ENCODE measurements at regions not wholly inside any gene's neighbourhood (a gene's known extent, or its start where the extent isn't known, plus 50 kb on each side); places are given as distances from the start of the nearest gene placed in this dataset.
"Not testable (repeated sequence)": the region's sequence is repeated elsewhere in the genome, so short reads cannot be mapped to it uniquely, and the experiment has no call there.

DNA sequence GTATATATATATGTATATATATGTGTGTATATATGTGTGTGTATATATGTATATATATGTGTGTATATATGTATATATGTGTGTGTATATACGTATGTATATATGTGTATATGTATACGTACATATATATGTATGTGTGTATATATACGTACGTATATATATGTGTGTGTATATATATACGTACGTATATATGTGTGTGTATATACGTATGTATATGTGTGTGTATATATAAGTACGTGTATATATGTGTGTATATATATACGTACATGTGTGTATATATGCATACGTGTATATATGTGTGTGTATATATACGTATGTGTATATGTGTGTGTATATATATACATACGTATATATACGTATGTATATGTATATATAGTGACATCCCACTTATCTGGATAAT, 154.4 kb downstream of the CDRT15L2 start:
- no peak for DNase-seq (ENCODE audit: low spot score)

DNA sequence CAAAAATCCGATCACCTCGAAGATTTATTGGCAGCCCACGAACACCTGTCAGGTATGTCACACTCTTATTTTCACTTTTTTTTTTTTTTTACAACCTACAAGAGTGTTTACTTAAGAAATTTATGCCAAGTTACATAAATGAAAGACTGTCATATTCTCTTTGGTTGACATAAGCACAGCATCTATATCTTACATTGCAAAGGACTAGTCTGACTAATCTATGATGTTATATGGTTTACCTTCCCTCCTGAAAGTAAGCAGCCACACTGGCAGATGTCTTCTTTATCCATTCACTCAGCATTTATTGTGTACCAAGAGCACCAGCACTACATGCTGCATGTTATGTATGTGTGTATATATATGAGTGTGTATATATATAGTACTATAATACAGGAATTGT, 156.3 kb downstream of the CDRT15L2 start:
- DNase-seq (ENCODE audit: low spot score) = no peak

DNA sequence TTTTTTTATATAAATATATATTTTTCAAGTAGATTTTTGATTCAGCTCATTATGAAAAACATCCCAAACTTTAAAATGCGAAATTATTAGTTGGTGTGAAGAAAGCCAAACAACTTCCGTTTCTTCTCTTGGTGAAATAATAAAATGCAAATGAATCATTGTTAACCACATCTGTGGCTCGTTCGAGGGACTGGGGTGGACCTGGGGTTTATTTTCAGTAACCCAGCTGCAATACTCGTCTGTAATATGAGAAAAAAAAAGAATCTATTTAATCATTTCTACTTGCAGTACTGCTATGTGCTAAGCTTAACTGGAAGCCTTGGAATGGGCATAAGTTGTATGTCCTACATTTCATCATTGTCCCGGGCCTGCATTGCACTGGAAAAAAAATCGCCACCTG, 158.1 kb downstream of the CDRT15L2 start:
- not testable (repeated sequence) for DNase-seq (ENCODE audit: low spot score)

DNA sequence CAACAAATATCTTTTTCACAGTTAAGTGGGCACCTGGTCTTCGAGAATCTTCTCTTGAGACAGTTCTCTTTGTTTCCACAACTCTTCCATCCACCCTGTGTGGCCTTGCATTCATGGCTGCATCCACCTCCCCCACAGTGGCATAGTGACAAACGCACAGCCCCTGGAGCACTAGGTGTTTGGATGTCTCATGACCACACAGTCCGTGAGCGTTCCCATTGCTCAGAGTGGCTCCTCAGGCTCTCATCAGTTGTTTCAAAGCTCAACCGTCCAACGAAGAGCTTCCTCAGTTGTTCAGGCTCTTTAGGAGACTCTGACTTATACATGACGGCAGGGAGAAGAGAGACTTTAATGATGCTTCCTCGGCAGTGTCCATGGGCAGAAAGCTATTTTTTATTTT, 191.6 kb downstream of the CDRT15L2 start:
- no peak for DNase-seq (ENCODE audit: low spot score)

DNA sequence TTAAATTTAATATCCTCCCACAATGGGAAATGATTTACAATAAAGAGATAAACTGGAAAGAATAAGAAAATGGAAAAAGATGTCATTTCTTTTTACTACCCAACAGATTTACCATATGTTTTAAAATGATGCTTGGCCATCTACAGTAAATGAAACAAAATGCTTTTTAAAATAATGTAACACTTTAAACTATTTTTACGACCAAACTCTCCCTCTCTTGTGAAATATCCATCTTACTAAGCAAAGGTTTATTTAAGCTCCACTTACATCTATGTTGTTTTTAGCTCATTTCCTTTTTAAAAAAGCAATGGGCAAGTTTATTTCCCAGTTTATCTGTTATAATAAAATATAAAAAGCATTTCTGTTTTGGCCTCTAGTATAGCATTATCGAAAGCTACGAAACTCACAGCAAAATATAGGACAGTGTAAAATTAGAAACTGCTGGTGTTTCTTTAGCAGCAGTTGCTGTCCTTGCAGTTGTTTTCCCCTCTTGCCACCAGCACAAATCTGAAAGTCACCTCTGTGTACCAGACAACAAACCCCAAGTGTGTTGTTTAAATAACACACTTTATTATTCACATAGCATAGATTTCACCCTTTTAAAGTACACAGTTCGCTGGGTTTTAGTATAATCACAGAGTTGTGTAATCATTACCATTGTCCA, 195.1 kb downstream of the CDRT15L2 start:
- DNase-seq (ENCODE audit: low spot score) = no peak

DNA sequence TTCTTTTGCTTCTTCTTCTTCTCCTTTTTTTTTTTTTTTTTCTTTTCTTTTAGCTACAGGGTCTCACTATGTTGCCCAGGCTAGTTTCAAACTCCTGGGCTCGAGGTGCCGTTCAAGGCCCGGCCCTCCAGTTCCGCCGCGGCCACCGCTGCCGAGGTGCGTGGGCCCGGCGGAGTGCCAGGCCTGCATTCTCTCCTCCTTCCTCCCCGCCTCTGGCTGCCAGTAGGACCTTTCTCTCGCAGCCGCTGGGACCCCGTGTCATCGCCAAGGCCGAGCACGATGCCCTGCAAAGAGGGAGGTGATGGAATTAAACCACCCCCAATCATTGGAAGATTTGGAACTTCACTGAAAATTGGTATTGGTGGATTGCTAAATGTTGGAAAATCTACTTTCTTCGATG, 195.8 kb downstream of the CDRT15L2 start:
- no peak for DNase-seq (ENCODE audit: low spot score)

DNA sequence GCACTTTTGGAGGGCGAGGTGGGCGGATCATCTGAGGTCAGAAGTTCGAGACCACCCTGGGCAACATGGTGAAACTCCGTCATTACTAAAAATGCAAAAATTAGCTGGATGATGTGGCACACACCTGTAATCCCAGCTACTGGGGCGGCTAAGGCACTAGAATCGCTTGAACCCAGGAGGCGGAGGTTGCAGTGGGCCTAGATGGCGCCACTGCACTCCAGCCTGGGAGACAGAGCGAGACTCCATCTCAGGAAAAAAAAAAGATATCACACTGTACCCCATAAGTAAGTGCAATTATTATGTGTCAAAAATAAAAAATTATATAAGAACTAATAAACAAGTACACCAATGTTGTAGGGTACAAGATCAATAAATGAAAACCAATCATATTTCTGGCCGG, 200.0 kb downstream of the CDRT15L2 start:
- DNase-seq (ENCODE audit: low spot score) = no peak

DNA sequence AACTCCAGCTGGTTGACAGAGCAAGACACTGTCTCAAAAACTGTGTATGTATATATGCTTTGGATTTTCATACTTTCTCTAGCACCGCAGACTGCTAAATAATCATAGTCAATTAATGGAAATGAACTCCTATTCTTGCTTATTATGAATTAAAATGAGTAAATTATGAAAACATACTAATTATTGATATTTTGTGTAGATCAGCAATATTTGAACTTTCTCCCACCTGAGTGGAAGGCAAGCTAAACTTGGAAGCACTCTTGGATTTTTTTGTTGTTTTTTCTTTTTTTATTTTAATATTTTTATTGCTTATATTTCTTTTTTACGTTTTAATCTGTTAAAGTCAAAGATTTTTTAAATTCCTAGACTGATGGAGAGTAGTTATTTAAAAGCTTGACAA, 201.7 kb downstream of the CDRT15L2 start:
- no peak for DNase-seq (ENCODE audit: low spot score)

DNA sequence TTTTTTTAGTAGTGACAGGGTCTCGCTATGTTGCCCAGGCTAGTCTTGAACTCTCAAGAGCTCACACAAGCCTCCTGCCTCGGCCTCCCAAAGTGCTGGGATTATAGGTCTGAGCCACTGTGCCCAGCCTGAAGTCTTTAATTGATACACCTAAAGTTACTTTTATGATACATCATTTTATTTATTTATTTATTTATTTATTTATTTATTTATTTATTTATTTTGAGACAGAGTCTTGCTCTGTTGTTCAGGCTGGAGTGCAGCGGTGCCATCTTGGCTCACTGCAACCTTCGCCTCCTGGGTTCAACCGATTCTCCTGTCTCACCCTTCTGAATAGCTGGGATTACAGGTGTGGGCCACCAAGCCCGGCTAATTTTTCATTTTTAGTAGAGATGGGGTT, 202.3 kb downstream of the CDRT15L2 start:
- DNase-seq (ENCODE audit: low spot score) = not testable (repeated sequence)

DNA sequence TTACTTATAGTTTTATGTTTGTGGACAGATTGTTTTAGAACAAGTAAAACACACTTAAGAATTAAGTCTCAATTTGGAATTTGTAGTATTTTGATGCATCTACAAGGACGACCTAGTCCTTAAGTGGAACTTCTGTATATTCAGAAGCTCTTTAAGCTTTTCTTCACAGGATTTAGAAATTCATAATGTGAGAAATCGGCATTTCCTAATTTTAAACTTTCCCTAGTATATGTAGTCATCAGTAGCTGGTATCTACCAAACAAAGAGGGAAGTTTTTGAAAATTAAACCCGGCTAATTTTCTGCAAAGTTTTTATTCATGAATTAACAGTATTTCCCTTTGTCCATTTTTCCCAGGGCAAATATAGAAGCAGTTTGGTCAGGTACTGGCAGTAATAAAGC, 203.6 kb downstream of the CDRT15L2 start:
- no peak for DNase-seq (ENCODE audit: low spot score)

DNA sequence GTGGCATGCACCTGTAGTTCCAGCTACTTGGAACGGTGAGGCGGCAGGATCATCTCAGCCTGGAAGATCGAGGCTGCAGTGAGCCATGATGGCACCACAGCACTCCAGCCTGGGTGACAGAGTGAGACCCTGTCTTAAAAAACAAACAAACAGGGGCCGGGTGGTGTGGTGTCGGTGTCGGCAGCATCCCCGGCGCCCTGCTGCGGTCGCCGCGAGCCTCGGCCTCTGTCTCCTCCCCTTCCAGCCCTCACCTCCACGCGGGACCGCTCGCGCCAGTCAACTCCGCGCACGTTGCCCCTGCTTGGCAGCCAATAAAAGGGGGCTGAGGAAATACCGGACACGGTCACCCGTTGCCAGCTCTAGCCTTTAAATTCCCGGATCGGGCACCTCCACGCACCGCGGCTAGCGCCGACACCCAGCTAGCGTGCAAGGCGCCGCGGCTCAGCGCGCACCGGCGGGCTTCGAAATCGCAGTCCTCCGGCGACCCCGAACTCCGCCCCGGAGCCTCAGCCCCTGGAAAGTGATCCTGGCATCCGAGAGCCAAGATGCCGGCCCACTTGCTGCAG, 204.7 kb downstream of the CDRT15L2 start:
- no peak for DNase-seq (ENCODE audit: low spot score)

DNA sequence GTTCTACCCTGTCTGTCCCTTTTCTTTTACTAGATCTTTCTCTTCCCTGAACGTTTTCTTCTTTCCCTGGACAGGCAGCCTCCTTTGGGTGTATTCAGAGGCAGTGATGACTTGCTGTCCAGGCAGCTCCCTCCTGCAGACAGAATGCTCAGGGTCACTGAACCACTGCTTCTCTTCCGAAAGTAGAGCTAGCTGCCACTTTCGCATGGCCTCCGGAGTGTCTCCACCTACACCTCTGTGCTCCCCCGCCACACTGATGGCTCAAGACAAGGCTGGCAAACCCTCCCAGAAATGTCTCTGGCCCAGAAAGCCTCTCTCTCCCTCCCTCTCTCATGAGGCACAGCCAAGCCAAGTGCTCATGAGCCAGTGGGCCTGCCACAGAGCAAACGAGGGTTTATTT, 207.8 kb downstream of the CDRT15L2 start:
- DNase-seq (ENCODE audit: low spot score) = no peak

DNA sequence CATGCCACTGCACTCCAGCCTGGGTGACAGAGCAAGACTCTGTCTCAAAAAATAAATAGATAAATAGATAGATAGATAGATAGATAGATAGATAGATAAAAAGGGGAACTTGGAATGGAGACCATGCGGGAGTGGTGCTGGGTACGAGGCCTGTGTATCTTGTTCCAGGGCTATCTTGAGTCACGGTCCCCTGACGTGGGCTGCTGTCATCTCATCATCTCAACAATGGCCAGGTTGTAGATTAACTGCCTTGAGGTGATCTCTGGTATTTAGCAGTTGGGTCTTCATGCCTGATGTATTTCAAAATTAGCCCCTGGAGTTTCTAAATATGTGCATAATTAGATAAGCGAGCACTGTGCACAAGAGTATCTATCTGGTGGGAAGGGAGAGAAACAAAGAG, 212.1 kb downstream of the CDRT15L2 start:
- no peak for DNase-seq (ENCODE audit: low spot score)

DNA sequence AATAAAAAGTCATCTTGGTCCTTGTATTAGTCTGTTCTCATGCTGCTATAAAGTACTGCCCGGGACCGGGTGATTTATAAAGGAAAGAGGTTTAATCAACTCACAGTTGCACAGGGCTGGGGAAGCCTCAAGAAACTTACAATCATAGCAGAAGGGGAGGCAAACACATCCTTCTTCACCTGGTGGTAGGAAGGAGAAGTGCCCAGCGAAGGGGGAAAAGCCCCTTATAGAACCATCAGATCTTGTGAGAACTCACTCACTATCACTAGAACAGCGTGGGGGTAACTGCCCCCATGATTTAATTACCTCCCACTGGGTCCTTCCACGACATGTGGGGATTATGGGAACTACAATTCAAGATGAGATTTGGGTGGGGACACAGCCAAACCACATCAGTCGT, 215.0 kb downstream of the CDRT15L2 start:
- not testable (repeated sequence) for DNase-seq (ENCODE audit: low spot score)

DNA sequence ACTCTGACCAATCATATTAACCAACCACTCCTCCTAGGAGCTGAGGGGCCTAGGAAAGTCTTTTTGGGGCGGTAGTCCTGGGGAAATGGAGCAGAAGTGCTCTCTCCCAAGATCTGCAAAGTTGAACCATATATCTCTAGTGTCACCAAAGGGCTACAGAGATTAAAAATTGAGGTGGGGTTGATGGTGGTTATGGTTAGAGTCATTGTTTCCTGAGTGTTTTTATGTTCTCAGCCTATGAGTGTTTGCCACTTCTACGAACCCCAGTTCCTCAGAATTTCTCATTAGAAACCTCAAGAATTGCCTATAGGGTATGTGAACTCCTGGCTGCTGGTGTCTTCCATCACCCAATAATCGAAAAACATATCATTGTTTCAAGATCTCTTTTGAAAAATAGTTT, 217.8 kb downstream of the CDRT15L2 start:
- DNase-seq (ENCODE audit: low spot score) = no peak

DNA sequence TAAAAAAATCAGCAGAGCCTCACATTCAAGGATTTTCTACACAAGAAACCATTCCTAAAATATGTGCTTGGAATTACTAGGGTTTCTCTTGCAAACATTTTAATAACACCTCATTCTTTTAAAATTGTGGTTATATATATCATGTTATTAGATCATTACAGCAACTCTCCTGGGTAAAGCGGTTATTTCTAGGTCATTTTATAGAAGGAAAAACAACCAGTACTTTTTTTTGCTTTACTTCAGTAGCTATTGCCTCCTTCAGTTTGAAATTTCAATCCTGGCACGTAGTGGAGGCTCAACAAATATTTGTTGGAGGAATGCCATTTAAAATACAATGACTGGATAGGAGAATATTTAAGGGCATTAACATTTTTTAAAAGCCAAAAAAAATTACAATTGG, 220.6 kb downstream of the CDRT15L2 start:
- DNase-seq (ENCODE audit: low spot score) = no peak

DNA sequence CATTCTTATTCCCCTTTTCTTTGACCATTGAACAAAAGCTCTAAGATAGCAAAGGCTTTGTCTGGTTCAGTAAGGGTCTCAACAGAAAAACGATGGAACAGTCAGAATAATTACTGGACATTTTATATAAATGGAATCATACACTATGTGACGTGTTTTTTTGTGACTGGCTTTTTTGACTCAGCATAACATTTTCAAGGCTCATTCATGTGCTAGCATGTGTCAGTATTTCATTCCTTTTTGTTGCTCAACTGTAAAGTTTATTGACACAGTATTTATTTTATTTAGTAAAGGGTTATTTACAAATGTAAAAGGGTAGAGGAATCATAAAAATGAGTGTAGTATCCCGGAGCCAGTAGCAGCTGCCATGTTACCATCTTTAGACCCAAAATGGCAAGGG, 226.2 kb downstream of the CDRT15L2 start:
- no peak for DNase-seq (ENCODE audit: low spot score)

DNA sequence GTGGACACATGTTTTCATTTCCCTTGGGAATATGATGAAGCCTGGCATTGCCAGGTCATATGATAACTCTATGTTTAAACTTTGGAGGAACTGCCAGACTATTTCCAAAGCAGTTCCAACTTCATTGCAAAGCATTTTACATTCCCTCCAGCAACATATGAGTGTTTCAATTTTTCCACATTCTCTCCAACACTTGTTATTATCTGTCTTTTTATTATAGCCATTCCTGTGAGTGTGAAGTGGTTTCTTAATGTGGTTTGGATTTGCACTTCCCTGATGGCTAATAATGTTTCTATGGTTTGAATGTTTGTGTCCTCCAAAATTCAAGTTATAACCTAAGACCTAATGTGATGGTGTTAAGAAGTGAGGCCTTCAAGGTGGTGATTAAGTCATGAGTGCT, 228.0 kb downstream of the CDRT15L2 start:
- not testable (repeated sequence) for DNase-seq (ENCODE audit: low spot score)

DNA sequence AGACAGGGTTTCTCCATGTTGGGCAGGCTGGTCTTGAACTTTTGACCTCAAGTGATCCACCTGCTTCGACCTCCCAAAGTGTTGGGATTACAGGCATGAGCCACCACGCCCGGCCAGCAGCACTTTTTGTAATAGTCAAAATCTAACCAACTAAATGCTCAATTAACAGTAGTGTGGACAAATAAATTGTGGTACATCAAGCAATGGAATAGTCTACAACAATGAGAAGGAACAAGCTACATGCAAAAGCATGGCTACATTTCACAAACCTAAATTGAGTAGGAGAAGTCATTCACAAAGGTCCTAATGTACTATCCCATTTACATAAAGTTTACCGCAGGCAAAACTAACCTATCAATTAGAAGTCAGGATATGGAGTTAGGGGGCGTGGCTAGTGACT, 227.4 kb downstream of the USP22 start:
- DNase-seq (ENCODE audit: low spot score) = not testable (repeated sequence)

DNA sequence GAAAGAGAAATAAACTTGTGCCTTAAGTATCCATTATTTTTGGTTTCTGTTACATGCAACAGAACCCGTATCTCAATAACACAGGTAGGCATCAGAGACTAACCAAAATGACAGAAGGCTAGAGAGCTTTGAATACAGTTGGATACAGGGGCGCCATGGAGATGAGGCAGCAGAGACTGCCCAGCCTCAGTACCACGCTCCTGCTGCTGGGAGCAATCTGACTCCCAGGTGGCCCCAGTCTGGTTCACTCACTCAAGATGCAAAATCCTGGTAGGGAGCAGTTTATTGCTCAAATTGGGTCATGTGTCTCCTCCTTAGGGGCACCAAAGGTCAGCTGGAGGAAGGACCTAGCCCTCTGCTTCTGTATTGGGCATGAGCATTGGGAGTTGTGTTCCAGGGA, 218.9 kb downstream of the USP22 start:
- DNase-seq (ENCODE audit: low spot score) = no peak

DNA sequence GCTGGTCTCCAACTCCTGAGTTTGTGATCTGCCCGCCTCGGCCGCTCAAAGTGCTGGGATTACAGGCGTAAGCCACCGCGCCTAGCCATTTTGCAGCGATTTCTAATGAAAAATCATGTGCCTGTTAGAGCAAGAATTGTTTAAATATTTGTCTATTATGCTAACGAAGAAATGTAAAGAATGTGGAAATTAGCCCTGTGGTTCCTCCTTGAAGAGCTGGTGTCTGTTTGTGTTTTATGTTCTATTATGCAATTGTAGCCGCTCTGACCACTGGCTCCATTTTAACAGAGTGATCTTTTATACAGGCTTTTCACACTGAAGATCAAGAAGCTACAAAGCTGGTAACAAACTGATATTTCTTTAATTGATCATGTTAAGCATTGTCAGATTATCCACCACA, 217.3 kb downstream of the USP22 start:
- DNase-seq (ENCODE audit: low spot score) = no peak

DNA sequence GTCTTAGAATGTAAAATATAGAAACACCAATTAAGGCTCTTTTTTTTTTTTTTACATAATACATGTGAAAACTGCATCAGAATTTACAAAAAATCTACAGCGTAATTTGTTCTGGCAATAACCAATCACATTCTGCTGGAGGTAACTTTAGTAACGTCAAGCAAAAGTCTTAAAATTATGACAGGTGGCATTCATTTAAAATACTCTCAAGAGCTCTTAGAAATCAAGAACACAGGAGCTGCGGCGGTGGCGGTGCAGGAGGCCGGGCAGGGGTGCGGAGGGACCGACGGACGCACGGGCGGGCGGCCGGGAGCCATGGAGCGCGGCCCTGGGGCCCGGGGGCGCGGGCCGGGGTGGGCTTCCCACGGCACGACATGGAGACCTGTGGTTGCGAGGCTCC, 202.4 kb downstream of the USP22 start:
- not testable (repeated sequence) for DNase-seq (ENCODE audit: low spot score)

DNA sequence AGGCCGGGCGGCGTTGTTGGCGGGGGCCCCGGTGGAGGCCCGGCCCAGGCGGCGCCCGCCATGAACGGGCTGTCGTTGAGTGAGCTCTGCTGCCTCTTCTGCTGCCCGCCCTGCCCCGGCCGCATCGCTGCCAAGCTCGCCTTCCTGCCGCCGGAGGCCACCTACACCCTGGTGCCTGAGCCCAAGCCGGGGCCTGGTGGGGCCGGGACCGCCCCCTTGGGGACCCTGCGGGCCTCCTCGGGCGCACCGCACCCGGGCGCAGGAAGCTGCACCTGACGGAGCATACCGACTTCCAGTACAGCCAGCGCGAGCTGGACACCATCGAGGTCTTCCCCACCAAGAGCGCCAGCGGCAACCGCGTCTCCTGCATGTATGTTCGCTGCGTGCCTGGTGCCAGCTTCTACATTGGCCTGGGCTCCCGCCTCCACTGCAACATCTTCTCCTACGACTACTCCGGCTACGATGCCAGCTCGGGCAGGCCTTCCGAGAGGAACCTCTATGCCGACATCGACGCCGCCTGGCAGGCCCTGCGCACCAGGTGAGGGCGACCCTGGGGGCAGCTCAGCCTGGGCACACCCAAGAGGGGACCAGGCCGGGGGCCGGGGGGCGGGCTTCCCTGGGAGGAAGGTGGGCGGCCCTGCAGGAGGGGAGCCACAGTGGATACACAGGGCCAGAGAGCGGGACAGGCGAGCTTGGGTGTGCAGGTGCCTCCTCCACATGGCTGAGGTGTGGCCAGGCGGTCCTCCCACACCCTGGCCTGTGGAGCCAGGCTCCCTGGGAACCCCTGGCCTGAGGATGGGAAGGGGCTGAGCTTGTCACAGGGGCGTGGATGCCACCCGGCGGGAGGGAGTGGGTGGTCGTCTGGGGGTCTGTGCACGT, 201.6 kb downstream of the USP22 start:
- DNase-seq (ENCODE audit: low spot score) = not testable (repeated sequence)

All from pons (tissue), 1 donor.